Thoracic aorta (tissue), 2 donors: ENCODE measurements at regions not wholly inside any gene's neighbourhood (a gene's known extent, or its start where the extent isn't known, plus 50 kb on each side); places are given as distances from the start of the nearest gene placed in this dataset.
"Not testable (repeated sequence)": the region's sequence is repeated elsewhere in the genome, so short reads cannot be mapped to it uniquely, and the experiment has no call there.

ENCODE experiments used
- ATAC-seq: fragments of 150-250 bp; one replicate; pipeline ENCODE4 v1.8.0; 2017; ENCODE audit warnings: low read depth; ENCODE audit not compliant: insufficient number of reproducible peaks, low FRiP score
- DNase-seq: peaks from one replicate; pipeline ENCODE4 v3.0.0-alpha.2; 2020; ENCODE audit warnings: low spot score
- H3K27ac ChIP-seq, 2 donors: fragments of 200-600 bp; sonication (generic); 1 replicate in 1 of 2; 2 replicates in 1 of 2; pipeline ENCODE4 v1.5.1; 2016; ENCODE audit warnings: mild to moderate bottlenecking in 2 of 2, moderate library complexity in 2 of 2
- H3K27me3 ChIP-seq: fragments of 200-600 bp; sonication (generic); replicated peaks from 2 replicates; pipeline ENCODE4 v1.6.0; 2016; ENCODE audit warnings: mild to moderate bottlenecking; ENCODE audit not compliant: insufficient read depth
- H3K36me3 ChIP-seq: fragments of 200-600 bp; sonication (generic); one replicate; pipeline ENCODE4 v1.5.1; 2016
- H3K4me1 ChIP-seq, 2 donors: fragments of 200-600 bp; sonication (generic); 1 replicate in 1 of 2; 2 replicates in 1 of 2; pipeline versions ENCODE4 v1.5.1 to v1.6.0; 2016; ENCODE audit warnings: low read depth in 2 of 2, mild to moderate bottlenecking in 1 of 2; ENCODE audit not compliant: control insufficient read depth in 1 of 2
- H3K4me3 ChIP-seq: fragments of 200-600 bp; sonication (generic); 2 replicates; pipeline ENCODE4 v1.5.1; 2016; ENCODE audit warnings: mild to moderate bottlenecking
- H3K9me3 ChIP-seq: fragments of 200-600 bp; sonication (generic); 2 replicates; pipeline ENCODE4 v1.5.1; 2016
- CTCF ChIP-seq: fragments of 200-600 bp; sonication (generic); IDR thresholded peaks from one replicate; pipeline ENCODE4 v1.5.1; 2019; ENCODE audit warnings: antibody characterized with exemption

- no peaks in the 10 kb centered on the region for H3K4me1 ChIP-seq
- H3K9me3 ChIP-seq: no peaks in the 10 kb centered on the region
- no peaks in the 10 kb centered on the region for H3K36me3 ChIP-seq
- ATAC-seq (no peak), DNase-seq (no peak)
- no peak for TF ChIP-seq CTCF
- H3K27ac ChIP-seq: no peak overlapping the region
- H3K4me3 ChIP-seq: no peak overlapping the region
- no peaks in the 10 kb centered on the region for H3K27me3 ChIP-seq
Observed at GRCh38 chr16:17747081-17747756, 276.5 kb upstream of the XYLT1 start.

- no peak for TF ChIP-seq CTCF
- DNase-seq (no peak), ATAC-seq (no peak)
- no peaks in the 10 kb centered on the region for H3K9me3 ChIP-seq
- no peaks in the 10 kb centered on the region for H3K4me1 ChIP-seq
- no peaks in the 10 kb centered on the region for H3K27me3 ChIP-seq
- no peak overlapping the region for H3K27ac ChIP-seq
- H3K36me3 ChIP-seq: no peaks in the 10 kb centered on the region
- H3K4me3 ChIP-seq: peak overlapping the region; percentile 54
Observed at GRCh38 chr16:17744921-17745572, 274.3 kb upstream of the XYLT1 start.

- no peak overlapping the region for H3K4me3 ChIP-seq
- no peak for TF ChIP-seq CTCF
- H3K27me3 ChIP-seq: no peaks in the 10 kb centered on the region
- no peak overlapping the region for H3K27ac ChIP-seq
- H3K36me3 ChIP-seq: no peaks in the 10 kb centered on the region
- DNase-seq (no peak), ATAC-seq (no peak)
- H3K4me1 ChIP-seq: no peaks in the 10 kb centered on the region
- H3K9me3 ChIP-seq: no peaks in the 10 kb centered on the region
Observed at GRCh38 chr16:17743578-17743977, 272.8 kb upstream of the XYLT1 start.

- ATAC-seq: no peak
- TF ChIP-seq CTCF: no peak
Observed at GRCh38 chr16:17743158-17743557, 272.4 kb upstream of the XYLT1 start.

GRCh38 chr16:17735099-17735498 is 264.3 kb upstream of the XYLT1 start:
- not testable (repeated sequence) for H3K27me3 ChIP-seq, H3K9me3 ChIP-seq, DNase-seq, H3K27ac ChIP-seq, H3K4me3 ChIP-seq, H3K4me1 ChIP-seq, H3K36me3 ChIP-seq, ATAC-seq

More at GRCh38 chr16:17743158-17743557, 272.4 kb upstream of the XYLT1 start:
- Histone ChIP-seq H3K9me3 (no peaks in the 10 kb centered on the region), H3K27ac (no peak overlapping the region), H3K4me1 (no peaks in the 10 kb centered on the region), H3K36me3 (no peaks in the 10 kb centered on the region), H3K4me3 (no peak overlapping the region), H3K27me3 (no peaks in the 10 kb centered on the region)
- no peak for DNase-seq
